NT2/D1 (cell line): ENCODE measurements at regions not wholly inside any gene's neighbourhood (a gene's known extent, or its start where the extent isn't known, plus 50 kb on each side); places are given as distances from the start of the nearest gene placed in this dataset.

Experiments
- SUZ12 ChIP-seq: IDR thresholded peaks from 2 replicates; pipeline ENCODE4 v1.6.1; 2011; ENCODE audit not compliant: insufficient read length, insufficient read depth; ENCODE audit errors: extremely low read depth
- ZNF274 ChIP-seq: IDR thresholded peaks from 2 replicates; pipeline ENCODE4 v1.6.1; 2011; ENCODE audit warnings: mild to moderate bottlenecking, low read depth, low read length

GRCh38 chr9:24009322-24009721 is 183.3 kb upstream of the ELAVL2 start:
- TF ChIP-seq ZNF274 (no peak), SUZ12 (no peak)
